Neural progenitor cell (in vitro differentiated cells): ENCODE measurements at regions not wholly inside any gene's neighbourhood (a gene's known extent, or its start where the extent isn't known, plus 50 kb on each side); places are given as distances from the start of the nearest gene placed in this dataset.

Experiments
- EZH2 ChIP-seq: fragments of 200-600 bp; sonication (generic); IDR thresholded peaks from 2 replicates; pipeline ENCODE4 v1.6.1; 2017; ENCODE audit warnings: antibody characterized with exemption, mild to moderate bottlenecking, moderate library complexity
- TF ChIP-seq, protein P1 (sequence below): fragments of 200-600 bp; sonication (generic); IDR thresholded peaks from 2 replicates; pipeline ENCODE4 v1.5.1; 2017; ENCODE audit warnings: antibody characterized with exemption, mild to moderate bottlenecking

DNA sequence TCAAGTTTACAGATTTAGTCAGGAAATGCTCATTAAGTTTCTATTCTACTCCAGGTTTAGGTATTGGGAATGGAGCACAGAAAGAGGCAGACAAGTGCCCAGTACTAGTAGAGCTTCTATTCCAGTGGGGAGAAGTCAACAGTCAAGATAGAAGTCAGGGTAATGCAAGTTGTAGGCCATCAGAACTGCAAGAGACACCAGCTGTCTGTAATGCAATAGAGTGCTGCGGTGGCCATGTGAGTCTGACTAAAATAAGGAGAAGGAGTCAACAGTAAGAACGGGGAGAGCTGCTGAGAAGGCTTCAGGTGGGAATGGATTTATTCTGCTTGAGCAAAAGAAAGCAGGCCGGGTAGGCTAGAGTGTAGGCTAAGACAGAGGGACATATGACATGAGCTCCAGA is 515.0 kb downstream of the QKI start:
- TF ChIP-seq, protein P1, sequence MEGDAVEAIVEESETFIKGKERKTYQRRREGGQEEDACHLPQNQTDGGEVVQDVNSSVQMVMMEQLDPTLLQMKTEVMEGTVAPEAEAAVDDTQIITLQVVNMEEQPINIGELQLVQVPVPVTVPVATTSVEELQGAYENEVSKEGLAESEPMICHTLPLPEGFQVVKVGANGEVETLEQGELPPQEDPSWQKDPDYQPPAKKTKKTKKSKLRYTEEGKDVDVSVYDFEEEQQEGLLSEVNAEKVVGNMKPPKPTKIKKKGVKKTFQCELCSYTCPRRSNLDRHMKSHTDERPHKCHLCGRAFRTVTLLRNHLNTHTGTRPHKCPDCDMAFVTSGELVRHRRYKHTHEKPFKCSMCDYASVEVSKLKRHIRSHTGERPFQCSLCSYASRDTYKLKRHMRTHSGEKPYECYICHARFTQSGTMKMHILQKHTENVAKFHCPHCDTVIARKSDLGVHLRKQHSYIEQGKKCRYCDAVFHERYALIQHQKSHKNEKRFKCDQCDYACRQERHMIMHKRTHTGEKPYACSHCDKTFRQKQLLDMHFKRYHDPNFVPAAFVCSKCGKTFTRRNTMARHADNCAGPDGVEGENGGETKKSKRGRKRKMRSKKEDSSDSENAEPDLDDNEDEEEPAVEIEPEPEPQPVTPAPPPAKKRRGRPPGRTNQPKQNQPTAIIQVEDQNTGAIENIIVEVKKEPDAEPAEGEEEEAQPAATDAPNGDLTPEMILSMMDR = no peak
- TF ChIP-seq EZH2 = no peak
